GM12878 (cell line): ENCODE measurements at regions not wholly inside any gene's neighbourhood (a gene's known extent, or its start where the extent isn't known, plus 50 kb on each side); places are given as distances from the start of the nearest gene placed in this dataset.

Source experiments
- ATAC-seq: fragments of 200-7000 bp; cut with Tn5 transposase; 3 replicates; pipeline ENCODE4 v1.9.1; 2020; ENCODE audit warnings: mild to moderate bottlenecking, moderate library complexity
- BruUV-seq: library from RNA; stranded (reverse); fragments of 400-500 nt; replicated peaks from 2 replicates; lab custom pipeline; 2021; lab: Mats Ljungman, UMichigan
- CTCF ChIA-PET: fragments of 300-600 bp; sonication (Branson Sonifier 250); formaldehyde crosslinking; extraction: SDS; loops from one replicate; lab custom pipeline; 2021; ENCODE audit warnings: inconsistent platforms; lab: Yijun Ruan, JAX
- POLR2A ChIA-PET: fragments of 350-600 bp; formaldehyde crosslinking; extraction: SDS; loops from one replicate; lab custom pipeline; 2021; ENCODE audit warnings: inconsistent platforms; lab: Charles Lee
- RAD21 ChIA-PET: fragments of 300-600 bp; sonication (Branson Sonifier 250); formaldehyde crosslinking; loops from one replicate; lab custom pipeline; 2023; ENCODE audit warnings: antibody characterized with exemption; ENCODE audit not compliant: unreplicated experiment; lab: Charles Lee
- SMC1A ChIA-PET: fragments of 300-600 bp; sonication (Branson Sonifier 250); formaldehyde crosslinking; loops from one replicate; lab custom pipeline; 2023; ENCODE audit not compliant: unreplicated experiment, uncharacterized antibody; lab: Charles Lee
- DNase-seq: peaks from one replicate; pipeline ENCODE4 v3.0.0-alpha.2; 2011; ENCODE audit warnings: low read depth, low spot score
- FAIRE-seq: peaks from 3 replicates; lab custom pipeline; 2011; peaks lifted over from hg19 to GRCh38; lab: Jason Lieb, UNC
- H2AFZ ChIP-seq: 2 replicates; pipeline ENCODE4 v1.6.0; 2011; ENCODE audit warnings: low read depth, low read length, control low read depth; ENCODE audit not compliant: control insufficient read depth
- H3K27ac ChIP-seq: 2 replicates; pipeline ENCODE4 v1.5.1; 2011; ENCODE audit warnings: control low read depth; ENCODE audit not compliant: control insufficient read depth, insufficient read depth
- H3K27me3 ChIP-seq, 2 experiments: replicated peaks in 1 of 2; 2 replicates each; pipeline versions ENCODE4 v1.6.0 to v1.6.1; 2011; ENCODE audit warnings: low read length in 1 of 2; ENCODE audit not compliant: control insufficient read depth in 2 of 2, insufficient read depth in 2 of 2
- H3K36me3 ChIP-seq, 2 experiments: 2 replicates each; pipeline ENCODE4 v1.5.1; 2011; ENCODE audit warnings: low read length in 1 of 2; ENCODE audit not compliant: control insufficient read depth in 2 of 2, insufficient read depth in 2 of 2
- H3K4me1 ChIP-seq: 2 replicates; pipeline ENCODE4 v1.6.1; 2011; ENCODE audit warnings: mild to moderate bottlenecking, low read length, moderate library complexity, mixed read lengths; ENCODE audit not compliant: control insufficient read depth, insufficient read depth
- H3K4me2 ChIP-seq: 2 replicates; pipeline ENCODE4 v1.6.0; 2011; ENCODE audit warnings: control low read depth; ENCODE audit not compliant: control insufficient read depth, insufficient read depth
- H3K4me3 ChIP-seq: fragments of 200-600 bp; sonication (generic); 2 replicates; pipeline ENCODE4 v1.5.1; 2016
- H3K79me2 ChIP-seq: 2 replicates; pipeline ENCODE4 v1.6.0; 2011; ENCODE audit warnings: low read length; ENCODE audit not compliant: control insufficient read depth, insufficient read depth
- H3K9ac ChIP-seq: 2 replicates; pipeline ENCODE4 v1.8.0; 2011; ENCODE audit warnings: low read length, control low read depth, mixed read lengths; ENCODE audit not compliant: control insufficient read depth, insufficient read depth
- H3K9me3 ChIP-seq: replicated peaks from 3 replicates; pipeline ENCODE4 v1.5.1; 2011; ENCODE audit warnings: mild to moderate bottlenecking, low read length; ENCODE audit not compliant: control insufficient read depth, insufficient read depth
- H4K20me1 ChIP-seq: 2 replicates; pipeline ENCODE4 v1.6.0; 2011; ENCODE audit not compliant: control insufficient read depth, insufficient read depth
- BMI1 ChIP-seq: fragments of 450-650 bp; IDR thresholded peaks from 2 replicates; pipeline ENCODE4 v1.6.1; 2016; ENCODE audit warnings: mild to moderate bottlenecking, moderate library complexity, borderline replicate concordance
- CREM ChIP-seq: IDR thresholded peaks from 2 replicates; pipeline ENCODE4 v1.6.1; 2014; ENCODE audit warnings: antibody characterized with exemption, low read depth
- CTCF ChIP-seq, 3 experiments: IDR thresholded peaks in 2 of 3; conservative IDR thresholded peaks in 1 of 3; 2 replicates each; pipeline ENCODE4 v1.5.1; 2011; ENCODE audit warnings: low read depth in 3 of 3, low read length in 3 of 3, mild to moderate bottlenecking in 3 of 3, control low read depth in 2 of 3, moderate library complexity in 2 of 3, inconsistent platforms in 1 of 3, mixed read lengths in 1 of 3; ENCODE audit not compliant: control insufficient read depth in 2 of 3, insufficient read depth in 1 of 3; ENCODE audit errors: extremely low read depth in 1 of 3
- KAT2A ChIP-seq: conservative IDR thresholded peaks from 2 replicates; pipeline ENCODE4 v1.6.1; 2011; ENCODE audit warnings: low read depth, low read length; ENCODE audit not compliant: control insufficient read depth
- PRDM15 ChIP-seq: fragments of 450-650 bp; formaldehyde crosslinking; IDR thresholded peaks from 2 replicates; pipeline ENCODE4 v1.4.0; 2020; ENCODE audit warnings: mild to moderate bottlenecking, moderate library complexity
- RUNX3 ChIP-seq: IDR thresholded peaks from 2 replicates; pipeline ENCODE4 v1.6.1; 2012; ENCODE audit warnings: low read length, inconsistent platforms
- SP1 ChIP-seq: IDR thresholded peaks from one replicate; pipeline ENCODE4 v1.6.1; 2011; ENCODE audit warnings: low read depth, low read length
- WGBS: methylation state at CpG from one replicate; pipeline ENCODE4 v1.1.6; 2016; ENCODE audit warnings: low lambda C conversion rate; ENCODE audit not compliant: insufficient replicate concordance, insufficient coverage; ENCODE audit errors: missing lambda C conversion rate; 5-methylcytosine and 5-hydroxymethylcytosine counted together
- in situ Hi-C: fragments of 300-500 bp; cut with MboI; formaldehyde crosslinking; loops from 9 replicates; pipeline ENCODE4 v1.14.3; 2018; ENCODE audit warnings: mixed read lengths
- intact Hi-C: fragments of 100-400 bp; cut with micrococcal nuclease; formaldehyde crosslinking; loops from one replicate; pipeline ENCODE4 v1.14.2; 2022; ENCODE audit not compliant: unreplicated experiment

- 62% methylated on average over 15 of the region's 15 CpGs for WGBS
- SMC1A ChIA-PET, result no interaction called here
- FAIRE-seq, result no peak
Observed at GRCh38 chrX:99939883-99940232, 470.2 kb downstream of the PCDH19 start.

More at GRCh38 chrX:99939883-99940232, 470.2 kb downstream of the PCDH19 start:
- in situ Hi-C loops, result no loop called here
- Histone ChIP-seq H3K4me3 (no peak overlapping the region), H3K27me3 (no peaks in the 10 kb centered on the region), H3K4me1 (no peaks in the 10 kb centered on the region)
- TF ChIP-seq BMI1 (no peak), CREM (no peak), CTCF (IDR thresholded peaks at IDR 0.05 in 2 of 3, conservative IDR thresholded peaks at IDR 0.05 in 1 of 3; ENCODE audit: control insufficient read depth in 2 of 3, extremely low read depth in 1 of 3, insufficient read depth in 1 of 3, low read depth in 3 of 3, low read length in 3 of 3) (no peak), KAT2A (no peak), SP1 (no peak), PRDM15 (CRISPR knock-in tag) (no peak), RUNX3 (no peak)
- TF ChIP-seq, all 136 proteins: peak for 0
- intact Hi-C loops, result no loop called here
- BruUV-seq, result no TSS peak
- Histone ChIP-seq H3K9me3 (no peaks in the 10 kb centered on the region), H3K4me2 (no peak overlapping the region), H3K79me2 (no peaks in the 10 kb centered on the region), H3K36me3 (no peaks in the 10 kb centered on the region), H2AFZ (no peak overlapping the region), H3K9ac (no peak overlapping the region), H4K20me1 (no peaks in the 10 kb centered on the region), H3K27ac (no peak overlapping the region)
- ATAC-seq (no peak), DNase-seq (no peak)
- POLR2A ChIA-PET, result no interaction called here
- RAD21 ChIA-PET, result no interaction called here
- CTCF ChIA-PET, result no interaction called here
